Breast epithelium (tissue), 3 donors: ENCODE measurements at regions not wholly inside any gene's neighbourhood (a gene's known extent, or its start where the extent isn't known, plus 50 kb on each side); places are given as distances from the start of the nearest gene placed in this dataset.
A peak's percentile ranks its signal among the peaks of the same experiment; 100 is the strongest.

Experiments used
- CTCF ChIP-seq, 3 donors: fragments of 450-650 bp; IDR thresholded peaks; one replicate each; pipeline ENCODE4 v1.5.1; 2016 to 2017; ENCODE audit warnings: antibody characterized with exemption in 3 of 3, mild to moderate bottlenecking in 3 of 3, moderate library complexity in 3 of 3
- POLR2A ChIP-seq: fragments of 450-650 bp; IDR thresholded peaks from one replicate; pipeline ENCODE4 v1.6.1; 2016; ENCODE audit warnings: antibody characterized with exemption, mild to moderate bottlenecking, moderate library complexity
- POLR2AphosphoS5 ChIP-seq, 3 donors: sonication (generic); formaldehyde crosslinking; IDR thresholded peaks; one replicate each; pipeline ENCODE4 v1.6.1; 2017; ENCODE audit warnings: antibody characterized with exemption in 3 of 3

- TF ChIP-seq POLR2AphosphoS5 (IDR thresholded peaks at IDR 0.05) (no peak), CTCF (IDR thresholded peaks at IDR 0.05) (peak in 1 of 3 donors; percentile 20), POLR2A (no peak)
Observed at GRCh38 chr13:64529874-64530485, 2700.2 kb downstream of the PCDH9 start.
